Endodermal cell (in vitro differentiated cells): ENCODE measurements at regions not wholly inside any gene's neighbourhood (a gene's known extent, or its start where the extent isn't known, plus 50 kb on each side); places are given as distances from the start of the nearest gene placed in this dataset.

Source experiments
- DNase-seq: peaks from one replicate; pipeline ENCODE4 v3.0.0-alpha.2; 2017
- H3K27ac ChIP-seq: 2 replicates; pipeline ENCODE4 v1.5.1; 2013; ENCODE audit warnings: mild to moderate bottlenecking, low read depth, low read length, moderate library complexity
- H3K27me3 ChIP-seq: 2 replicates; pipeline ENCODE4 v1.6.1; 2013; ENCODE audit warnings: mild to moderate bottlenecking, low read length, moderate library complexity; ENCODE audit not compliant: insufficient read depth, control insufficient read depth, poor library complexity, severe bottlenecking
- H3K36me3 ChIP-seq: 2 replicates; pipeline ENCODE4 v1.7.0; 2013; ENCODE audit warnings: mild to moderate bottlenecking, low read length, moderate library complexity; ENCODE audit not compliant: control insufficient read depth, insufficient read depth
- H3K4me1 ChIP-seq: one replicate; pipeline ENCODE4 v1.7.0; 2013; ENCODE audit warnings: low read length; ENCODE audit not compliant: control insufficient read depth, insufficient read depth
- H3K4me3 ChIP-seq: 2 replicates; pipeline ENCODE4 v1.5.1; 2013; ENCODE audit warnings: mild to moderate bottlenecking, low read length, moderate library complexity
- H3K9ac ChIP-seq: 2 replicates; pipeline ENCODE4 v1.6.1; 2013; ENCODE audit warnings: mild to moderate bottlenecking, low read length, moderate library complexity; ENCODE audit not compliant: poor library complexity, severe bottlenecking; ENCODE audit errors: extremely low read depth
- H3K9me3 ChIP-seq: 2 replicates; pipeline ENCODE4 v1.6.1; 2013; ENCODE audit warnings: mild to moderate bottlenecking, low read length, moderate library complexity; ENCODE audit not compliant: control insufficient read depth
- H3K27ac Mint-ChIP-seq: 2 replicates; pipeline ENCODE4 v1.8.0; 2020; ENCODE audit warnings: mixed read lengths
- H3K27me3 Mint-ChIP-seq: 2 replicates; pipeline ENCODE4 v1.8.0; 2021; ENCODE audit warnings: mild to moderate bottlenecking, mixed read lengths; ENCODE audit not compliant: insufficient read depth
- H3K36me3 Mint-ChIP-seq: 2 replicates; pipeline ENCODE4 v1.8.0; 2020; ENCODE audit warnings: low read depth, mixed read lengths
- H3K4me1 Mint-ChIP-seq: 2 replicates; pipeline ENCODE4 v1.8.0; 2020; ENCODE audit warnings: mixed read lengths
- H3K4me3 Mint-ChIP-seq: 2 replicates; pipeline ENCODE4 v1.8.0; 2020; ENCODE audit warnings: mild to moderate bottlenecking, moderate library complexity, mixed read lengths
- H3K9me3 Mint-ChIP-seq: 2 replicates; pipeline ENCODE4 v1.8.0; 2020; ENCODE audit warnings: mild to moderate bottlenecking, mixed read lengths
- CTCF ChIP-seq: fragments of 200-600 bp; sonication (generic); conservative IDR thresholded peaks from 2 replicates; pipeline ENCODE4 v1.5.0; 2021; ENCODE audit warnings: antibody characterized with exemption, mild to moderate bottlenecking
- WGBS, 2 experiments: methylation state at CpG; one replicate each; pipeline versions ENCODE4 v1.1.5 to v1.1.7; 2013; ENCODE audit warnings: missing lambda C conversion rate in 2 of 2, mixed read lengths in 1 of 2; ENCODE audit not compliant: insufficient coverage in 1 of 2, insufficient read length in 1 of 2; 5-methylcytosine and 5-hydroxymethylcytosine counted together

- Histone ChIP-seq H3K27ac (no peak overlapping the region), H3K4me1 (no peaks in the 10 kb centered on the region), H3K4me3 (no peak overlapping the region), H3K9ac (no peak overlapping the region), H3K9me3 (no peaks in the 10 kb centered on the region), H3K27me3 (no peaks in the 10 kb centered on the region), H3K36me3 (no peaks in the 10 kb centered on the region)
- Mint-ChIP-seq H3K27me3 (peaks cover 6% of the 10 kb centered on the region), H3K27ac (no peak overlapping the region), H3K4me3 (no peak overlapping the region), H3K36me3 (no peaks in the 10 kb centered on the region), H3K4me1 (peaks cover 35% of the 10 kb centered on the region), H3K9me3 (no peaks in the 10 kb centered on the region)
- no peak for TF ChIP-seq CTCF
- WGBS, 2 experiments = 93 to 98% methylated on average over 11 to 13 of the region's 13 CpGs
- no peak for DNase-seq
These were observed 563.6 kb downstream of the TCERG1L start for GRCh38 chr10:130747946-130748345.

- DNase-seq = no peak
- Histone ChIP-seq H3K27me3 (no peaks in the 10 kb centered on the region), H3K9me3 (no peaks in the 10 kb centered on the region), H3K36me3 (no peaks in the 10 kb centered on the region), H3K27ac (no peak overlapping the region), H3K4me1 (no peaks in the 10 kb centered on the region), H3K9ac (no peak overlapping the region), H3K4me3 (no peak overlapping the region)
- peaks cover 30% of the 10 kb centered on the region for H3K4me1 Mint-ChIP-seq
- H3K27ac Mint-ChIP-seq = no peak overlapping the region
- no peaks in the 10 kb centered on the region for H3K9me3 Mint-ChIP-seq
- 93 to 100% methylated on average over 1 to 13 of the region's 14 CpGs for WGBS, 2 experiments
- H3K4me3 Mint-ChIP-seq = no peak overlapping the region
- no peak for TF ChIP-seq CTCF
- H3K36me3 Mint-ChIP-seq = no peaks in the 10 kb centered on the region
- H3K27me3 Mint-ChIP-seq = peaks cover 6% of the 10 kb centered on the region
These were observed 563.0 kb downstream of the TCERG1L start for GRCh38 chr10:130748409-130749057.

- Mint-ChIP-seq H3K4me1 (peaks cover 20% of the 10 kb centered on the region), H3K36me3 (no peaks in the 10 kb centered on the region), H3K9me3 (peaks cover 3% of the 10 kb centered on the region), H3K27me3 (peaks cover 6% of the 10 kb centered on the region), H3K4me3 (no peak overlapping the region), H3K27ac (no peak overlapping the region)
- DNase-seq = no peak
- Histone ChIP-seq H3K27me3 (no peaks in the 10 kb centered on the region), H3K4me3 (no peak overlapping the region), H3K36me3 (no peaks in the 10 kb centered on the region), H3K9ac (no peak overlapping the region), H3K4me1 (no peaks in the 10 kb centered on the region), H3K27ac (no peak overlapping the region), H3K9me3 (no peaks in the 10 kb centered on the region)
- TF ChIP-seq CTCF = no peak
- WGBS, 2 experiments = 0% methylated on average over 2 of the region's 2 CpGs
These were observed 561.6 kb downstream of the TCERG1L start for GRCh38 chr10:130749911-130750310.
